OCI-LY7 (cell line): ENCODE measurements at regions not wholly inside any gene's neighbourhood (a gene's known extent, or its start where the extent isn't known, plus 50 kb on each side); places are given as distances from the start of the nearest gene placed in this dataset.

ENCODE experiments used
- BruUV-seq: library from RNA; stranded (reverse); fragments of 400-500 nt; replicated peaks from 2 replicates; lab custom pipeline; 2021; lab: Mats Ljungman, UMichigan
- CTCF ChIA-PET: fragments of 300-600 bp; sonication (Branson Sonifier 250); formaldehyde crosslinking; loops from one replicate; lab custom pipeline; 2022; ENCODE audit warnings: antibody characterized with exemption; ENCODE audit not compliant: unreplicated experiment; lab: Charles Lee
- POLR2A ChIA-PET: fragments of 300-600 bp; sonication (Branson Sonifier 250); formaldehyde crosslinking; loops from one replicate; lab custom pipeline; 2022; ENCODE audit warnings: antibody characterized with exemption; lab: Charles Lee
- DNase-seq: peaks from one replicate; pipeline ENCODE4 v3.0.0-alpha.2; 2015; ENCODE audit warnings: low spot score
- H2AFZ ChIP-seq: fragments of 200-600 bp; sonication (generic), shearing (Covaris generic); 2 replicates; pipeline ENCODE4 v1.6.1; 2014; ENCODE audit warnings: mild to moderate bottlenecking, antibody characterized with exemption, low read length, moderate library complexity
- H3K27ac ChIP-seq: fragments of 200-600 bp; sonication (generic); 2 replicates; pipeline ENCODE4 v1.5.1; 2014; ENCODE audit warnings: mixed run types, low read depth, mild to moderate bottlenecking, moderate library complexity, low read length, inconsistent platforms; ENCODE audit not compliant: poor library complexity, severe bottlenecking
- H3K36me3 ChIP-seq: fragments of 200-600 bp; sonication (generic); 2 replicates; pipeline ENCODE4 v1.6.1; 2014; ENCODE audit warnings: mild to moderate bottlenecking, antibody characterized with exemption, low read length, moderate library complexity, mixed read lengths; ENCODE audit not compliant: insufficient read depth
- H3K4me1 ChIP-seq: fragments of 200-600 bp; sonication (generic); 2 replicates; pipeline ENCODE4 v1.5.1; 2014; ENCODE audit warnings: mild to moderate bottlenecking, low read length; ENCODE audit not compliant: insufficient read depth, poor library complexity, severe bottlenecking
- H3K4me2 ChIP-seq: fragments of 200-600 bp; sonication (generic); 2 replicates; pipeline ENCODE4 v1.6.1; 2014; ENCODE audit warnings: mild to moderate bottlenecking, low read length
- H3K4me3 ChIP-seq: fragments of 200-600 bp; sonication (generic); 2 replicates; pipeline ENCODE4 v1.5.1; 2014; ENCODE audit warnings: mild to moderate bottlenecking, low read depth, low read length; ENCODE audit not compliant: poor library complexity, severe bottlenecking
- H3K79me2 ChIP-seq: fragments of 200-600 bp; sonication (generic); 2 replicates; pipeline ENCODE4 v1.6.1; 2016; ENCODE audit warnings: low read depth, mild to moderate bottlenecking, low read length, moderate library complexity, mixed read lengths; ENCODE audit not compliant: insufficient read depth
- H3K9me2 ChIP-seq: fragments of 200-600 bp; sonication (generic); 2 replicates; pipeline ENCODE4 v1.6.1; 2016; ENCODE audit warnings: mild to moderate bottlenecking, low read length, mixed read lengths; ENCODE audit not compliant: insufficient read depth
- H3K9me3 ChIP-seq: fragments of 200-600 bp; sonication (generic); 2 replicates; pipeline ENCODE4 v1.6.1; 2014; ENCODE audit warnings: mild to moderate bottlenecking, mixed run types, low read length, mixed read lengths
- H4K20me1 ChIP-seq: fragments of 200-600 bp; sonication (generic); 2 replicates; pipeline ENCODE4 v1.6.1; 2014; ENCODE audit warnings: mild to moderate bottlenecking, antibody characterized with exemption, low read length, moderate library complexity, mixed read lengths; ENCODE audit not compliant: insufficient read depth
- EZH2phosphoT487 ChIP-seq: fragments of 200-600 bp; sonication (generic); IDR thresholded peaks from 2 replicates; pipeline ENCODE4 v1.6.1; 2018; ENCODE audit warnings: low read depth, borderline replicate concordance, mild to moderate bottlenecking, mixed run types, antibody characterized with exemption, low read length, moderate library complexity, mixed read lengths
- intact Hi-C: fragments of 100-400 bp; cut with micrococcal nuclease; formaldehyde crosslinking; loops from one replicate; pipeline ENCODE4 v1.10.0; 2022; ENCODE audit not compliant: unreplicated experiment
- TF ChIP-seq, protein P1 (sequence below): fragments of 200-600 bp; sonication (generic); conservative IDR thresholded peaks from 2 replicates; pipeline ENCODE4 v1.5.1; 2014; ENCODE audit warnings: mild to moderate bottlenecking, antibody characterized with exemption, low read length, moderate library complexity, mixed read lengths

DNA sequence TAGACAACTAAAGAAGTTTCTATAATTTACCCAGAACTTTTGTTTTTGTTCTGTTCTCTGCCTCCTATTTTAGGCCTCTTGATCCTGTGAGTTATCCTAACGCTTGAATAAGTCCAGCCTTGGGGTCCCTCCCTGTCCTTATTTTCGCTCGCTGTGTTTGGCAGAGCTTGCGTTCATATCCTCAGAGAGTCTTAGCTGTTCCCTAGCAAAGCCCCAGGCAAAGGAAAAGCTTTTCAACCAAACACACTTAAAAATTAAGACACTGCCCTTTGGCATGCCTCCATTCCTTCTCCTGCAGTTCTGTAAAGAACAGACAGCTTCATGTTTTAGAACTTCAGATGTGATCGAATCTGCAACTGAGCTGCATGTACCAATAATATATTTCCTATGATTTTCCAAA is 517.2 kb downstream of the SUCLG1 start:
- TF ChIP-seq, protein P1, sequence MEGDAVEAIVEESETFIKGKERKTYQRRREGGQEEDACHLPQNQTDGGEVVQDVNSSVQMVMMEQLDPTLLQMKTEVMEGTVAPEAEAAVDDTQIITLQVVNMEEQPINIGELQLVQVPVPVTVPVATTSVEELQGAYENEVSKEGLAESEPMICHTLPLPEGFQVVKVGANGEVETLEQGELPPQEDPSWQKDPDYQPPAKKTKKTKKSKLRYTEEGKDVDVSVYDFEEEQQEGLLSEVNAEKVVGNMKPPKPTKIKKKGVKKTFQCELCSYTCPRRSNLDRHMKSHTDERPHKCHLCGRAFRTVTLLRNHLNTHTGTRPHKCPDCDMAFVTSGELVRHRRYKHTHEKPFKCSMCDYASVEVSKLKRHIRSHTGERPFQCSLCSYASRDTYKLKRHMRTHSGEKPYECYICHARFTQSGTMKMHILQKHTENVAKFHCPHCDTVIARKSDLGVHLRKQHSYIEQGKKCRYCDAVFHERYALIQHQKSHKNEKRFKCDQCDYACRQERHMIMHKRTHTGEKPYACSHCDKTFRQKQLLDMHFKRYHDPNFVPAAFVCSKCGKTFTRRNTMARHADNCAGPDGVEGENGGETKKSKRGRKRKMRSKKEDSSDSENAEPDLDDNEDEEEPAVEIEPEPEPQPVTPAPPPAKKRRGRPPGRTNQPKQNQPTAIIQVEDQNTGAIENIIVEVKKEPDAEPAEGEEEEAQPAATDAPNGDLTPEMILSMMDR, result no peak
- TF ChIP-seq EZH2phosphoT487, result no peak
- no peak for DNase-seq
- H3K27ac ChIP-seq, result no peak overlapping the region
- H4K20me1 ChIP-seq, result no peaks in the 10 kb centered on the region
- no peak overlapping the region for H2AFZ ChIP-seq
- no TSS peak for BruUV-seq
- no peaks in the 10 kb centered on the region for H3K9me3 ChIP-seq
- no peaks in the 10 kb centered on the region for H3K9me2 ChIP-seq
- no peaks in the 10 kb centered on the region for H3K79me2 ChIP-seq
- no peaks in the 10 kb centered on the region for H3K36me3 ChIP-seq
- ChIA-PET POLR2A (no interaction called here), CTCF (no interaction called here)
- H3K4me2 ChIP-seq, result no peak overlapping the region
- H3K4me3 ChIP-seq, result no peak overlapping the region
- no peaks in the 10 kb centered on the region for H3K4me1 ChIP-seq
- intact Hi-C loops, result no loop called here

DNA sequence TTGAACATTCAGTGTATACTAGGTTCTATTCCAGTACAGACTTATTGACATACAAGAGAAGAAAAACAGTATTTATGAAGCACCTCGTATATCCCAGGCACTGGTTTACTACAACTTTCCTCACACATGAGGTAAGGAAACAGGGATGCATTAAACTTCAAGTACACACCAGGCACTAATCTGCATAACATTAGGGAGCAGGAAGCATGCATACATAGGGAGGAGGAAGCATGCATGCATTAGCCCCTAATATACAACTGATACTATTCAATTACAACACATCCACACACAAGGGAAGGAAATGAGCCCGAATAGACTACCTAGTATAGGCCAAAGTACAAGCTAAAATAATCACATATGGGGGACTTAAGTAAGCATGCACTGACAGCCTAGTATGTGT is 525.3 kb downstream of the SUCLG1 start:
- H3K9me2 ChIP-seq, result no peaks in the 10 kb centered on the region
- intact Hi-C loops, result no loop called here
- H3K27ac ChIP-seq, result no peak overlapping the region
- no peaks in the 10 kb centered on the region for H4K20me1 ChIP-seq
- TF ChIP-seq, protein P1, result no peak
- TF ChIP-seq EZH2phosphoT487, result no peak
- no peak overlapping the region for H3K4me3 ChIP-seq
- POLR2A ChIA-PET, result no interaction called here
- BruUV-seq, result no TSS peak
- H3K79me2 ChIP-seq, result no peaks in the 10 kb centered on the region
- H2AFZ ChIP-seq, result no peak overlapping the region
- CTCF ChIA-PET, result no interaction called here
- H3K36me3 ChIP-seq, result no peaks in the 10 kb centered on the region
- H3K9me3 ChIP-seq, result no peaks in the 10 kb centered on the region
- DNase-seq, result no peak
- H3K4me2 ChIP-seq, result no peak overlapping the region
- H3K4me1 ChIP-seq, result no peaks in the 10 kb centered on the region

DNA sequence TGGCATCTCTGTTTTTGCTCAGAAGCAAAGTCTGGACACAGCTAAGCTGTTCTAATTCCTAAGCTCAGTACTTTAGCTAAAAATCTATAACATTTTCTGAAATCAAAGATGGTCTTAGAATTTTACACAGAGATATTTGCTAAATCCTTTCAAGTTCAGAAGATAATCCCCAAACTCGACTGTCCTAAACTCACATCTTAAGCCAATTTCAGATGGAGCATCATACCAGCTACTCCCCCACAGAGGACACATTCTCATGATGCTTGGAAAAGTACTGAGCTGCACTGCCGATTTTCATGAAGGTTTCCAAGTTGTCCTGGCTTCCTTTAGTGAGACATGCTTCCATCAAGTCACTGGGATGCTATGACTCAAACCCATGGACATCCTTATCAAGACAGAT is 535.5 kb downstream of the SUCLG1 start:
- H2AFZ ChIP-seq, result no peak overlapping the region
- POLR2A ChIA-PET, result interaction anchor here (0.7 kb wide), 1 partner anchor 1677 kb away, joined by 3 read pairs; no protein-coding TSS in a partner anchor
- H4K20me1 ChIP-seq, result no peaks in the 10 kb centered on the region
- CTCF ChIA-PET, result no interaction called here
- no peaks in the 10 kb centered on the region for H3K9me2 ChIP-seq
- H3K4me1 ChIP-seq, result no peaks in the 10 kb centered on the region
- no peak overlapping the region for H3K4me2 ChIP-seq
- DNase-seq, result no peak
- BruUV-seq, result no TSS peak
- intact Hi-C loops, result no loop called here
- H3K9me3 ChIP-seq, result no peaks in the 10 kb centered on the region
- H3K27ac ChIP-seq, result no peak overlapping the region
- TF ChIP-seq EZH2phosphoT487, result no peak
- TF ChIP-seq, protein P1, result no peak
- no peak overlapping the region for H3K4me3 ChIP-seq
- no peaks in the 10 kb centered on the region for H3K79me2 ChIP-seq
- no peaks in the 10 kb centered on the region for H3K36me3 ChIP-seq
